K562 (cell line): ENCODE measurements at regions not wholly inside any gene's neighbourhood (a gene's known extent, or its start where the extent isn't known, plus 50 kb on each side); places are given as distances from the start of the nearest gene placed in this dataset.

Experiments
- CBFA2T2 ChIP-seq: fragments of 450-650 bp; conservative IDR thresholded peaks from 2 replicates; pipeline ENCODE4 v1.6.1; 2017; ENCODE audit warnings: mild to moderate bottlenecking
- CHD7 ChIP-seq: fragments of 200-600 bp; sonication (generic); IDR thresholded peaks from one replicate; pipeline ENCODE4 v1.6.1; 2012; ENCODE audit warnings: mild to moderate bottlenecking, low read depth, low read length, inconsistent platforms
- CTBP1 ChIP-seq: fragments of 450-650 bp; IDR thresholded peaks from 2 replicates; pipeline ENCODE4 v1.6.1; 2016; ENCODE audit warnings: borderline replicate concordance
- EWSR1 ChIP-seq: fragments of 450-650 bp; IDR thresholded peaks from 2 replicates; pipeline ENCODE4 v1.6.1; 2018; ENCODE audit warnings: borderline replicate concordance, mild to moderate bottlenecking, low read depth, moderate library complexity; ENCODE audit not compliant: partially characterized antibody
- HEY1 ChIP-seq: fragments of 250-450 bp; sonication (Bioruptor Pico); IDR thresholded peaks from 2 replicates; pipeline ENCODE4 v1.5.0; 2020; ENCODE audit warnings: mild to moderate bottlenecking, moderate library complexity, borderline replicate concordance
- MXD1 ChIP-seq: fragments of 250-450 bp; sonication (Bioruptor Pico); IDR thresholded peaks from 2 replicates; pipeline ENCODE4 v1.8.0; 2021; ENCODE audit warnings: borderline replicate concordance, mild to moderate bottlenecking, moderate library complexity; ENCODE audit not compliant: poor library complexity, severe bottlenecking
- ZFP36 ChIP-seq: fragments of 150-350 bp; IDR thresholded peaks from 2 replicates; pipeline ENCODE4 v1.6.1; 2018; ENCODE audit warnings: low read length, low read depth; ENCODE audit not compliant: partially characterized antibody
- ZNF282 ChIP-seq: sonication (generic); formaldehyde crosslinking; IDR thresholded peaks from 2 replicates; pipeline ENCODE4 v1.8.1; 2023; ENCODE audit warnings: missing genetic modification reagents
- ZNF3 ChIP-seq: fragments of 250-450 bp; sonication (Bioruptor Pico); IDR thresholded peaks from 2 replicates; pipeline ENCODE4 v1.5.0; 2021; ENCODE audit warnings: mild to moderate bottlenecking, moderate library complexity
- ZNF384 ChIP-seq: IDR thresholded peaks from 2 replicates; pipeline ENCODE4 v1.6.1; 2012; ENCODE audit warnings: low read depth, low read length, improper control_type of control experiment
- ZNF740 ChIP-seq, 3 experiments: fragments of 200-800 bp in 1 of 3; sonication (Bioruptor generic) in 1 of 3; sonication (generic) in 1 of 3; formaldehyde crosslinking in 1 of 3; IDR thresholded peaks; 2 replicates each; pipeline versions ENCODE4 v1.6.1 to v1.8.0; 2016 to 2022; ENCODE audit warnings: mild to moderate bottlenecking in 2 of 3, missing compliant biosample characterization in 2 of 3, missing genetic modification characterization in 2 of 3, missing genetic modification reagents in 1 of 3

- no peak for TF ChIP-seq CHD7
- no peak for TF ChIP-seq CTBP1
- no peak for TF ChIP-seq ZNF740 (CRISPR knock-in tag; IDR thresholded peaks at IDR 0.05)
- TF ChIP-seq ZNF740 (tag; IDR thresholded peaks at IDR 0.05): no peak
- TF ChIP-seq CBFA2T2: no peak
- TF ChIP-seq HEY1: no peak
- no peak for TF ChIP-seq MXD1 (CRISPR knock-in tag)
- TF ChIP-seq ZNF282 (CRISPR knock-in tag): no peak
- TF ChIP-seq EWSR1: no peak
- no peak for TF ChIP-seq ZFP36
- no peak for TF ChIP-seq ZNF384
- TF ChIP-seq ZNF3 (CRISPR knock-in tag): no peak
Measured at GRCh38 chr16:87070657-87071056, 246.5 kb downstream of the C16orf95 start (continued).
